DND-41 (cell line): ENCODE measurements at regions not wholly inside any gene's neighbourhood (a gene's known extent, or its start where the extent isn't known, plus 50 kb on each side); places are given as distances from the start of the nearest gene placed in this dataset.

ENCODE experiments used
- EZH2 ChIP-seq: IDR thresholded peaks from 3 replicates; pipeline ENCODE4 v1.6.1; 2012; ENCODE audit warnings: borderline replicate concordance, low read depth, mild to moderate bottlenecking, moderate library complexity, low read length, inconsistent platforms; ENCODE audit not compliant: severe bottlenecking
- TF ChIP-seq, protein P1 (sequence below): IDR thresholded peaks from 2 replicates; pipeline ENCODE4 v1.5.1; 2012; ENCODE audit warnings: borderline replicate concordance, low read length, moderate library complexity, mild to moderate bottlenecking; ENCODE audit not compliant: poor library complexity, severe bottlenecking; ENCODE audit errors: extremely low read depth

DNA sequence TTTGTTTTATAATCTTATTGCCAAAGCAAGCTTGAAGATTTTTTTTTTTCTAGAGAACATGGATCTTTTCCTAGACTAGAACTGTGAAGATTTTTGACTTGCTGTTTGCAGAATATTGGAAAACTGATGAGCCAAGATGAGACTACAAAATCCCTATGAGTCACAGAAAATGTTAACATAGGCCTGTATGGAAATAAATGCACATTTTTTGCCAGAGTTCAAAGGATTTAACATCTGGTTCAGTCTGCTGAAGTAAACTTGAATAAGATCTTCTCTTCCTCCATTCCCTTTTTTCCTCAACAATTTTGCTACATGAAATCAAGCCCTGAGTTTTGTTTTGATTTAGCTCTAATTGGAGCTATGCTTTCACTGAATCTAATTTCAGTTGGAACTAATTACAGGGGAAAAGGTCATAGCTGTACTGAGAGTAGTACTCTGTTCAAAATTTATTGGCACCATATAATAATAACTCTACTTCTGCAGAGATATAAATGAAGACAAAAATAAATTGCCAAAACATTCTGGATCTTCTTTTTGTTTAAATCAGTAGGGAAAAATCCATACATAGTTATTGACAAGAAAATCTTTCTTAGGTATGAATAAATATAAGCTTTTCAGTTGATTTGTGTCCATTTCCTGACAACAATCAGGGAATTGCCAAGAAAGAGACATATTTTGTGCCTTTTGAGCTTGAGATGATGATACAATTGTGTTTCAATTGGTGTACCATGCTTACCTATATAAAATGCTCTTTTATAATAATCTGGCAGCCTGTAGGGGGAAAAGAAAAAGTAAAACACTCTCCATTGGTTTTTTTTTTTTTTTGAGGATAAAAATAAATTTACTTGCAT, 387.5 kb upstream of the GOT2 start:
- TF ChIP-seq, protein P1, sequence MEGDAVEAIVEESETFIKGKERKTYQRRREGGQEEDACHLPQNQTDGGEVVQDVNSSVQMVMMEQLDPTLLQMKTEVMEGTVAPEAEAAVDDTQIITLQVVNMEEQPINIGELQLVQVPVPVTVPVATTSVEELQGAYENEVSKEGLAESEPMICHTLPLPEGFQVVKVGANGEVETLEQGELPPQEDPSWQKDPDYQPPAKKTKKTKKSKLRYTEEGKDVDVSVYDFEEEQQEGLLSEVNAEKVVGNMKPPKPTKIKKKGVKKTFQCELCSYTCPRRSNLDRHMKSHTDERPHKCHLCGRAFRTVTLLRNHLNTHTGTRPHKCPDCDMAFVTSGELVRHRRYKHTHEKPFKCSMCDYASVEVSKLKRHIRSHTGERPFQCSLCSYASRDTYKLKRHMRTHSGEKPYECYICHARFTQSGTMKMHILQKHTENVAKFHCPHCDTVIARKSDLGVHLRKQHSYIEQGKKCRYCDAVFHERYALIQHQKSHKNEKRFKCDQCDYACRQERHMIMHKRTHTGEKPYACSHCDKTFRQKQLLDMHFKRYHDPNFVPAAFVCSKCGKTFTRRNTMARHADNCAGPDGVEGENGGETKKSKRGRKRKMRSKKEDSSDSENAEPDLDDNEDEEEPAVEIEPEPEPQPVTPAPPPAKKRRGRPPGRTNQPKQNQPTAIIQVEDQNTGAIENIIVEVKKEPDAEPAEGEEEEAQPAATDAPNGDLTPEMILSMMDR = no peak
- TF ChIP-seq EZH2 = no peak
